SK-N-SH (cell line): ENCODE measurements at regions not wholly inside any gene's neighbourhood (a gene's known extent, or its start where the extent isn't known, plus 50 kb on each side); places are given as distances from the start of the nearest gene placed in this dataset.

Experiments
- CTCF ChIA-PET: fragments of 300-600, 350-600 bp; formaldehyde crosslinking; extraction: SDS; loops from one replicate; lab custom pipeline; 2021; lab: Yijun Ruan, JAX
- POLR2A ChIA-PET: fragments of 350-600 bp; sonication (Branson Sonifier 250); formaldehyde crosslinking; extraction: SDS; loops from one replicate; lab custom pipeline; 2020; ENCODE audit warnings: antibody characterized with exemption, inconsistent platforms; lab: Yijun Ruan, JAX
- DNase-seq: peaks from one replicate; pipeline ENCODE4 v3.0.0; 2012
- H2AFZ ChIP-seq: fragments of 200-600 bp; sonication (generic); 2 replicates; pipeline ENCODE4 v1.8.1; 2016; ENCODE audit warnings: antibody characterized with exemption, mild to moderate bottlenecking, low read depth
- H3F3A ChIP-seq: fragments of 200-600 bp; sonication (generic); replicated peaks from 2 replicates; pipeline ENCODE3; 2016; ENCODE audit warnings: antibody characterized with exemption, mild to moderate bottlenecking; ENCODE audit not compliant: insufficient read depth
- H3K27ac ChIP-seq, 2 experiments: fragments of 200-500 bp in 1 of 2; fragments of 200-600 bp in 1 of 2; sonication (Bioruptor generic) in 1 of 2; sonication (generic), shearing (Covaris generic) in 1 of 2; 2 replicates each; pipeline versions ENCODE4 v1.5.1 to v1.6.1; 2014 to 2016; ENCODE audit warnings: low read depth in 2 of 2, inconsistent platforms in 1 of 2, low read length in 1 of 2, mild to moderate bottlenecking in 1 of 2, mixed read lengths in 1 of 2
- H3K27me3 ChIP-seq: fragments of 200-600 bp; sonication (generic), shearing (Covaris generic); 2 replicates; pipeline ENCODE4 v1.6.1; 2016; ENCODE audit warnings: mixed run types; ENCODE audit not compliant: insufficient read depth
- H3K36me3 ChIP-seq, 2 experiments: fragments of 200-500 bp in 1 of 2; fragments of 200-600 bp in 1 of 2; sonication (Bioruptor generic) in 1 of 2; sonication (generic) in 1 of 2; replicated peaks in 1 of 2; 2 replicates each; pipeline versions ENCODE3 to v1.5.1; 2014 to 2016; ENCODE audit warnings: low read length in 1 of 2, mild to moderate bottlenecking in 1 of 2; ENCODE audit not compliant: insufficient read depth in 2 of 2, control insufficient read depth in 1 of 2
- H3K4me1 ChIP-seq, 2 experiments: fragments of 200-500 bp in 1 of 2; fragments of 200-600 bp in 1 of 2; sonication (Bioruptor generic) in 1 of 2; sonication (generic), shearing (Covaris generic) in 1 of 2; 2 replicates each; pipeline versions ENCODE4 v1.5.1 to v1.6.1; 2014 to 2016; ENCODE audit warnings: low read depth in 1 of 2, low read length in 1 of 2, mixed run types in 1 of 2; ENCODE audit not compliant: insufficient read depth in 2 of 2, control insufficient read depth in 1 of 2
- H3K4me2 ChIP-seq: fragments of 200-600 bp; sonication (generic), shearing (Covaris generic); 2 replicates; pipeline ENCODE4 v1.6.1; 2017; ENCODE audit warnings: mixed run types
- H3K4me3 ChIP-seq, 2 experiments: fragments of 200-500 bp in 1 of 2; fragments of 200-600 bp in 1 of 2; sonication (Bioruptor generic) in 1 of 2; sonication (generic), shearing (Covaris generic) in 1 of 2; 2 replicates each; pipeline versions ENCODE4 v1.5.1 to v1.8.1; 2014 to 2016; ENCODE audit warnings: low read depth in 2 of 2, inconsistent platforms in 1 of 2, low read length in 1 of 2, mild to moderate bottlenecking in 1 of 2, mixed read lengths in 1 of 2, moderate library complexity in 1 of 2
- H3K79me2 ChIP-seq: fragments of 200-600 bp; sonication (generic); 2 replicates; pipeline ENCODE4 v1.8.1; 2017; ENCODE audit warnings: mild to moderate bottlenecking; ENCODE audit not compliant: insufficient read depth
- H3K9ac ChIP-seq: fragments of 200-600 bp; sonication (generic); 2 replicates; pipeline ENCODE4 v1.6.1; 2017; ENCODE audit warnings: mixed run types
- H3K9me2 ChIP-seq: fragments of 200-600 bp; sonication (generic); 2 replicates; pipeline ENCODE4 v1.6.1; 2017; ENCODE audit warnings: mixed run types
- H3K9me3 ChIP-seq: fragments of 200-600 bp; sonication (generic); 2 replicates; pipeline ENCODE4 v1.6.1; 2017; ENCODE audit warnings: mixed run types, mild to moderate bottlenecking, moderate library complexity
- H4K20me1 ChIP-seq: fragments of 200-600 bp; sonication (generic); 2 replicates; pipeline ENCODE4 v1.6.1; 2017; ENCODE audit warnings: mild to moderate bottlenecking, mixed run types; ENCODE audit not compliant: insufficient read depth
- CHD2 ChIP-seq: fragments of 150-350 bp; IDR thresholded peaks from 2 replicates; pipeline ENCODE4 v1.6.1; 2018; ENCODE audit warnings: low read length; ENCODE audit not compliant: partially characterized antibody
- ELF1 ChIP-seq: IDR thresholded peaks from 2 replicates; pipeline ENCODE4 v1.4.0; 2012
- FOXM1 ChIP-seq: IDR thresholded peaks from 2 replicates; pipeline ENCODE4 v1.4.0; 2012; ENCODE audit warnings: low read depth, mild to moderate bottlenecking
- GABPA ChIP-seq: IDR thresholded peaks from 2 replicates; pipeline ENCODE4 v1.4.0; 2012; ENCODE audit warnings: low read depth, mild to moderate bottlenecking
- GATA2 ChIP-seq: sonication (generic); formaldehyde crosslinking; IDR thresholded peaks from 2 replicates; pipeline ENCODE4 v1.5.0; 2020; ENCODE audit warnings: mild to moderate bottlenecking, missing genetic modification reagents
- MAX ChIP-seq: IDR thresholded peaks from 2 replicates; pipeline ENCODE4 v1.4.0; 2012; ENCODE audit warnings: low read depth
- MXI1 ChIP-seq: IDR thresholded peaks from 2 replicates; pipeline ENCODE4 v1.6.1; 2012; ENCODE audit warnings: mild to moderate bottlenecking, low read depth, low read length, improper control_type of control experiment
- NFIC ChIP-seq: IDR thresholded peaks from 2 replicates; pipeline ENCODE4 v1.4.0; 2012; ENCODE audit warnings: borderline replicate concordance
- NRF1 ChIP-seq: IDR thresholded peaks from 2 replicates; pipeline ENCODE4 v1.6.1; 2012; ENCODE audit warnings: low read depth, mild to moderate bottlenecking, low read length
- POLR2AphosphoS5 ChIP-seq: IDR thresholded peaks from 2 replicates; pipeline ENCODE4 v1.6.1; 2012; ENCODE audit warnings: low read depth, low read length
- RAD21 ChIP-seq: IDR thresholded peaks from 2 replicates; pipeline ENCODE4 v1.6.1; 2012; ENCODE audit warnings: mild to moderate bottlenecking, low read length
- RXRA ChIP-seq: IDR thresholded peaks from 2 replicates; pipeline ENCODE4 v1.4.0; 2012; ENCODE audit warnings: low read depth, mild to moderate bottlenecking, borderline replicate concordance
- SIN3A ChIP-seq: IDR thresholded peaks from 2 replicates; pipeline ENCODE4 v1.6.1; 2012; ENCODE audit warnings: low read depth, mild to moderate bottlenecking, low read length, moderate library complexity, borderline replicate concordance
- SMC3 ChIP-seq: IDR thresholded peaks from 2 replicates; pipeline ENCODE4 v1.6.1; 2012; ENCODE audit warnings: low read depth, low read length, improper control_type of control experiment
- TAF1 ChIP-seq: IDR thresholded peaks from 2 replicates; pipeline ENCODE4 v1.6.1; 2012; ENCODE audit warnings: low read depth, mild to moderate bottlenecking, low read length, moderate library complexity, borderline replicate concordance
- USF1 ChIP-seq: IDR thresholded peaks from 2 replicates; pipeline ENCODE4 v1.4.0; 2012; ENCODE audit warnings: low read depth, borderline replicate concordance
- WGBS: methylation state at CpG from one replicate; pipeline ENCODE4 v1.1.6; 2017; ENCODE audit warnings: low lambda C conversion rate; 5-methylcytosine and 5-hydroxymethylcytosine counted together
- TF ChIP-seq, protein P1 (sequence below): fragments of 150-350 bp; IDR thresholded peaks from 2 replicates; pipeline ENCODE4 v1.6.1; 2016; ENCODE audit warnings: mild to moderate bottlenecking, low read depth, low read length
- TF ChIP-seq, protein P2 (sequence below): fragments of 200-600 bp; sonication (generic); IDR thresholded peaks from 2 replicates; pipeline ENCODE4 v1.6.1; 2017; ENCODE audit warnings: antibody characterized with exemption, mild to moderate bottlenecking, moderate library complexity

DNA sequence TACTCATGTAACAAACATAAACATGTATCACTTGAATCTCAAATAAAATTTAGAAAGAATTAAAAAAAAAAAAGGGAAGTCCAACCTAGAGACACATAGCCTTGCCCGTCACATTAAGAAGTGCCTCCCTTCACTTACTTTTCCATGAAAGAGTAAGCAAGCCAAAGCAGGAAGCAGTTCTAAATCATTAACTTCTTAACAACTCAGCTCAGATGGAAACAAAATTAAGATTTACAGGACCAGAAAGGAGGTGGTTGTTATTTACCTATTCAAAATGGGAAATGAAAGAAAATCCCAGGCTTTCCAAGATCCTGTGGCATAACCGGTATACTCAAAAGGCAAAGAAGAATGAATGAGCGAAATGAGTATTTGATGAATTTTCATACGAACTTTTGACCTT is 258.6 kb upstream of the DCN start:
- POLR2A ChIA-PET, result no interaction called here
- no peak for TF ChIP-seq FOXM1
- TF ChIP-seq GATA2 (CRISPR knock-in tag), result no peak
- no peaks in the 10 kb centered on the region for H3F3A ChIP-seq
- no peak overlapping the region for H2AFZ ChIP-seq
- H3K36me3 ChIP-seq, result no peaks in the 10 kb centered on the region
- H3K79me2 ChIP-seq, result no peaks in the 10 kb centered on the region
- 66% methylated on average over 4 of the region's 4 CpGs for WGBS
- H3K4me3 ChIP-seq, result no peak overlapping the region
- no peaks in the 10 kb centered on the region for H3K9me2 ChIP-seq
- no peaks in the 10 kb centered on the region for H3K9me3 ChIP-seq
- DNase-seq, result no peak
- no peak overlapping the region for H3K4me2 ChIP-seq
- no peaks in the 10 kb centered on the region for H4K20me1 ChIP-seq
- H3K4me1 ChIP-seq, result no peaks in the 10 kb centered on the region
- no peak overlapping the region for H3K9ac ChIP-seq
- H3K27me3 ChIP-seq, result no peaks in the 10 kb centered on the region
- H3K27ac ChIP-seq, result no peak overlapping the region
- CTCF ChIA-PET, result interaction anchor here (0.9 kb wide), 1 partner anchor 59 kb away, joined by 3 read pairs; no protein-coding TSS in a partner anchor

- Histone ChIP-seq H3K36me3 (no peaks in the 10 kb centered on the region), H3K27ac (no peak overlapping the region), H3K4me2 (no peak overlapping the region), H3K4me1 (no peaks in the 10 kb centered on the region), H3K79me2 (no peaks in the 10 kb centered on the region), H3K9ac (no peak overlapping the region), H3K4me3 (no peak overlapping the region), H3K27me3 (no peaks in the 10 kb centered on the region), H2AFZ (no peak overlapping the region), H3K9me3 (no peaks in the 10 kb centered on the region), H3K9me2 (no peaks in the 10 kb centered on the region), H3F3A (no peaks in the 10 kb centered on the region), H4K20me1 (no peaks in the 10 kb centered on the region)
- no peak for TF ChIP-seq NRF1
- no peak for TF ChIP-seq POLR2AphosphoS5
- no peak for TF ChIP-seq CHD2
- no peak for TF ChIP-seq NFIC
- TF ChIP-seq, protein P1, sequence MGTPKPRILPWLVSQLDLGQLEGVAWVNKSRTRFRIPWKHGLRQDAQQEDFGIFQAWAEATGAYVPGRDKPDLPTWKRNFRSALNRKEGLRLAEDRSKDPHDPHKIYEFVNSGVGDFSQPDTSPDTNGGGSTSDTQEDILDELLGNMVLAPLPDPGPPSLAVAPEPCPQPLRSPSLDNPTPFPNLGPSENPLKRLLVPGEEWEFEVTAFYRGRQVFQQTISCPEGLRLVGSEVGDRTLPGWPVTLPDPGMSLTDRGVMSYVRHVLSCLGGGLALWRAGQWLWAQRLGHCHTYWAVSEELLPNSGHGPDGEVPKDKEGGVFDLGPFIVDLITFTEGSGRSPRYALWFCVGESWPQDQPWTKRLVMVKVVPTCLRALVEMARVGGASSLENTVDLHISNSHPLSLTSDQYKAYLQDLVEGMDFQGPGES, result no peak
- TF ChIP-seq MXI1, result no peak
- no peak for TF ChIP-seq ELF1
- TF ChIP-seq TAF1, result no peak
- CTCF ChIA-PET, result interaction anchor here (1.0 to 1.2 kb wide), 2 partner anchors 11 to 178 kb away, joined by 3 read pairs; no protein-coding TSS in a partner anchor
- 68% methylated on average over 1 of the region's 1 CpG for WGBS
- POLR2A ChIA-PET, result no interaction called here
- no peak for DNase-seq
These were observed 251.5 kb upstream of the DCN start for GRCh38 chr12:91434081-91434480.

DNA sequence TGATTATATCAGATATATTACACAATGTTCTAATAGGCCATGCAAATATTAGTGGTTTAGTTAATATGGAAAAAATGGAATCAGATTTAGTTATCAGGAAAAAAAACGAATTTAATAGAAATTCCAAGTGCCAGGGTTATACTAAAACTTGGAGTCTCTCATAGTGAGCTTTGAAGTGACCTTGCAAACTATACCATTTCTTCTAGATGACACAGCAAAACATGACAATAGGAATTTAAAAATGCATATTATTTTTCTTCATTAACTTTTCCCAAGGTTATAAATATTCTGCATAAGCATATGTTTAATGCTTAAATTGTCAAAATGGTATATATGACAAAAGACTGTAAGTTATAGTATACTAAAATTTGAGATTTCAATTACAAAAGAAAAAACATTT is 250.1 kb upstream of the DCN start:
- Histone ChIP-seq H3F3A (no peaks in the 10 kb centered on the region), H3K4me1 (no peaks in the 10 kb centered on the region), H4K20me1 (no peaks in the 10 kb centered on the region), H3K27me3 (no peaks in the 10 kb centered on the region), H2AFZ (no peak overlapping the region), H3K9me2 (no peaks in the 10 kb centered on the region), H3K4me2 (no peak overlapping the region), H3K27ac (no peak overlapping the region), H3K79me2 (no peaks in the 10 kb centered on the region), H3K9me3 (no peaks in the 10 kb centered on the region), H3K36me3 (no peaks in the 10 kb centered on the region), H3K4me3 (no peak overlapping the region), H3K9ac (no peak overlapping the region)
- CTCF ChIA-PET, result no interaction called here
- no peak for DNase-seq
- POLR2A ChIA-PET, result no interaction called here
- 5% methylated on average over 1 of the region's 1 CpG for WGBS
- TF ChIP-seq USF1 (no peak), FOXM1 (no peak), SIN3A (no peak), GABPA (no peak), TAF1 (no peak), NFIC (no peak), MXI1 (no peak), SMC3 (no peak), POLR2AphosphoS5 (no peak), RAD21 (no peak), RXRA (no peak), MAX (no peak)
- TF ChIP-seq, protein P2, sequence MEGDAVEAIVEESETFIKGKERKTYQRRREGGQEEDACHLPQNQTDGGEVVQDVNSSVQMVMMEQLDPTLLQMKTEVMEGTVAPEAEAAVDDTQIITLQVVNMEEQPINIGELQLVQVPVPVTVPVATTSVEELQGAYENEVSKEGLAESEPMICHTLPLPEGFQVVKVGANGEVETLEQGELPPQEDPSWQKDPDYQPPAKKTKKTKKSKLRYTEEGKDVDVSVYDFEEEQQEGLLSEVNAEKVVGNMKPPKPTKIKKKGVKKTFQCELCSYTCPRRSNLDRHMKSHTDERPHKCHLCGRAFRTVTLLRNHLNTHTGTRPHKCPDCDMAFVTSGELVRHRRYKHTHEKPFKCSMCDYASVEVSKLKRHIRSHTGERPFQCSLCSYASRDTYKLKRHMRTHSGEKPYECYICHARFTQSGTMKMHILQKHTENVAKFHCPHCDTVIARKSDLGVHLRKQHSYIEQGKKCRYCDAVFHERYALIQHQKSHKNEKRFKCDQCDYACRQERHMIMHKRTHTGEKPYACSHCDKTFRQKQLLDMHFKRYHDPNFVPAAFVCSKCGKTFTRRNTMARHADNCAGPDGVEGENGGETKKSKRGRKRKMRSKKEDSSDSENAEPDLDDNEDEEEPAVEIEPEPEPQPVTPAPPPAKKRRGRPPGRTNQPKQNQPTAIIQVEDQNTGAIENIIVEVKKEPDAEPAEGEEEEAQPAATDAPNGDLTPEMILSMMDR, result no peak
